Neutrophil (primary cell): ENCODE measurements at regions not wholly inside any gene's neighbourhood (a gene's known extent, or its start where the extent isn't known, plus 50 kb on each side); places are given as distances from the start of the nearest gene placed in this dataset.

Experiments used
- H3K27ac ChIP-seq: fragments of 200-600 bp; sonication (generic); 2 replicates; pipeline ENCODE4 v1.5.1; 2016; ENCODE audit warnings: mild to moderate bottlenecking, moderate library complexity
- H3K27me3 ChIP-seq: fragments of 200-600 bp; sonication (generic); 2 replicates; pipeline ENCODE4 v1.6.0; 2016; ENCODE audit warnings: mild to moderate bottlenecking
- H3K36me3 ChIP-seq: fragments of 200-600 bp; sonication (generic); 2 replicates; pipeline ENCODE4 v1.5.1; 2017
- H3K4me1 ChIP-seq, 2 experiments: fragments of 200-600 bp in 1 of 2; sonication (generic) in 1 of 2; 1 replicate in 1 of 2; 2 replicates in 1 of 2; pipeline versions ENCODE4 v1.5.1 to v1.6.1; 2013 to 2016; ENCODE audit warnings: low read depth in 1 of 2, low read length in 1 of 2, mild to moderate bottlenecking in 1 of 2, moderate library complexity in 1 of 2; ENCODE audit not compliant: control insufficient read depth in 1 of 2, insufficient read depth in 1 of 2
- H3K4me3 ChIP-seq, 2 experiments: fragments of 200-600 bp in 1 of 2; sonication (generic) in 1 of 2; 1 replicate in 1 of 2; 2 replicates in 1 of 2; pipeline ENCODE4 v1.5.1; 2013 to 2016; ENCODE audit warnings: low read depth in 1 of 2, low read length in 1 of 2, mild to moderate bottlenecking in 1 of 2, moderate library complexity in 1 of 2
- H3K9me3 ChIP-seq: fragments of 200-600 bp; sonication (generic); 2 replicates; pipeline ENCODE4 v1.5.1; 2016
- CTCF ChIP-seq: fragments of 200-600 bp; sonication (generic); IDR thresholded peaks from 2 replicates; pipeline ENCODE4 v1.5.1; 2016; ENCODE audit warnings: antibody characterized with exemption

GRCh38 chr6:98287876-98288275 is 546.5 kb upstream of the POU3F2 start:
- Histone ChIP-seq H3K27me3 (no peaks in the 10 kb centered on the region), H3K9me3 (no peaks in the 10 kb centered on the region), H3K27ac (no peak overlapping the region), H3K4me1 (no peaks in the 10 kb centered on the region), H3K4me3 (no peak overlapping the region), H3K36me3 (no peaks in the 10 kb centered on the region)
- no peak for TF ChIP-seq CTCF

GRCh38 chr6:98292810-98293209 is 541.6 kb upstream of the POU3F2 start:
- no peak overlapping the region for H3K4me3 ChIP-seq
- TF ChIP-seq CTCF: no peak
- no peaks in the 10 kb centered on the region for H3K27me3 ChIP-seq
- no peak overlapping the region for H3K27ac ChIP-seq
- H3K9me3 ChIP-seq: no peaks in the 10 kb centered on the region
- no peaks in the 10 kb centered on the region for H3K4me1 ChIP-seq
- H3K36me3 ChIP-seq: no peaks in the 10 kb centered on the region

- no peak overlapping the region for H3K4me3 ChIP-seq
- H3K27me3 ChIP-seq: no peaks in the 10 kb centered on the region
- H3K36me3 ChIP-seq: no peaks in the 10 kb centered on the region
- no peak overlapping the region for H3K27ac ChIP-seq
- no peak for TF ChIP-seq CTCF
- H3K9me3 ChIP-seq: no peaks in the 10 kb centered on the region
- H3K4me1 ChIP-seq: no peaks in the 10 kb centered on the region
These were observed 538.7 kb upstream of the POU3F2 start for GRCh38 chr6:98295515-98296175.

- H3K27ac ChIP-seq: no peak overlapping the region
- no peaks in the 10 kb centered on the region for H3K9me3 ChIP-seq
- no peaks in the 10 kb centered on the region for H3K36me3 ChIP-seq
- no peak overlapping the region for H3K4me3 ChIP-seq
- no peaks in the 10 kb centered on the region for H3K4me1 ChIP-seq
- no peaks in the 10 kb centered on the region for H3K27me3 ChIP-seq
- TF ChIP-seq CTCF: no peak
These were observed 525.8 kb upstream of the POU3F2 start for GRCh38 chr6:98308564-98308963.

GRCh38 chr6:98310443-98310842 is 523.9 kb upstream of the POU3F2 start:
- no peak for TF ChIP-seq CTCF
- Histone ChIP-seq H3K4me3 (no peak overlapping the region), H3K27ac (no peak overlapping the region), H3K9me3 (no peaks in the 10 kb centered on the region), H3K27me3 (no peaks in the 10 kb centered on the region), H3K36me3 (no peaks in the 10 kb centered on the region), H3K4me1 (no peaks in the 10 kb centered on the region)
